Neutrophil (primary cell): ENCODE measurements at regions not wholly inside any gene's neighbourhood (a gene's known extent, or its start where the extent isn't known, plus 50 kb on each side); places are given as distances from the start of the nearest gene placed in this dataset.

Source experiments
- H3K27ac ChIP-seq: fragments of 200-600 bp; sonication (generic); 2 replicates; pipeline ENCODE4 v1.5.1; 2016; ENCODE audit warnings: mild to moderate bottlenecking, moderate library complexity
- H3K27me3 ChIP-seq: fragments of 200-600 bp; sonication (generic); 2 replicates; pipeline ENCODE4 v1.6.0; 2016; ENCODE audit warnings: mild to moderate bottlenecking
- H3K36me3 ChIP-seq: fragments of 200-600 bp; sonication (generic); 2 replicates; pipeline ENCODE4 v1.5.1; 2017
- H3K4me1 ChIP-seq, 2 experiments: fragments of 200-600 bp in 1 of 2; sonication (generic) in 1 of 2; 1 replicate in 1 of 2; 2 replicates in 1 of 2; pipeline versions ENCODE4 v1.5.1 to v1.6.1; 2013 to 2016; ENCODE audit warnings: low read depth in 1 of 2, low read length in 1 of 2, mild to moderate bottlenecking in 1 of 2, moderate library complexity in 1 of 2; ENCODE audit not compliant: control insufficient read depth in 1 of 2, insufficient read depth in 1 of 2
- H3K4me3 ChIP-seq, 2 experiments: fragments of 200-600 bp in 1 of 2; sonication (generic) in 1 of 2; 1 replicate in 1 of 2; 2 replicates in 1 of 2; pipeline ENCODE4 v1.5.1; 2013 to 2016; ENCODE audit warnings: low read depth in 1 of 2, low read length in 1 of 2, mild to moderate bottlenecking in 1 of 2, moderate library complexity in 1 of 2
- H3K9me3 ChIP-seq: fragments of 200-600 bp; sonication (generic); 2 replicates; pipeline ENCODE4 v1.5.1; 2016
- TF ChIP-seq, protein P1 (sequence below): fragments of 200-600 bp; sonication (generic); IDR thresholded peaks from 2 replicates; pipeline ENCODE4 v1.5.1; 2016; ENCODE audit warnings: antibody characterized with exemption

DNA sequence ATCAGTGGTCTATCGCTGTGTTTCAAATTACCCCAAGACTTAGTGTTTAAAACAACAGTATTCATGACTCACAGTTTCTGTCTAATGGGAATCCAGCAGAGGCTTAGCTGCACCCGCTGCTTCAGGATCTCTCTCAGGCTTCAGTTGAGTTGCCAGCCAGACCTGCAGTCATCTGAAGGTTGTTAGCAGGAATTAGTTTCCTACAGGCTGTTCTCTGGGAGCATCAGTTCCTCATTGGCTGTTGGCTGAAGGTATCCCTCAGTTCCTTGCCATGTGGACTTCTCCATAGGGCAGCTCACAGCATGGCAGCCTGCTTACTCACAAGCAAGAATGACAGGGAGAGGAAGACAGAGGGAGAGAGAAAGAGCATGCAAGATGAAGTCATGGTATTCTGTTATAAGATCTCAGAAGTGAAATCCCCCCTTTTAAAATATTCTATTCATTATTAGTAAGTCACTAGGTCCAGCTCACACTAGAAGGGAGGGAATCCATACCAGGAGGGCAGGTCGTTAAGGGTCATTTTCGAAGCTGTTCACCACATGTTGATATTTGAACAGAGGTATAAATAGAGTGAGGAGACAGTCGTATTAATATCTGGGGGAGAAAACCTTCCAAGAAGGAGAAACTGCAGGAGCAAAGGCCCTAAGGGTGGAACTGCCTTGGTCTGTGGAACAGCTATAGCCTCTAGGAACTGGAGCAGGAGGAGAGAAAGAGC is 473.9 kb upstream of the PPP2R3A start:
- Histone ChIP-seq H3K9me3 (no peaks in the 10 kb centered on the region), H3K4me1 (peaks cover 32 to 57% of the 10 kb centered on the region in 2 experiments), H3K27me3 (no peaks in the 10 kb centered on the region), H3K4me3 (no peak overlapping the region), H3K27ac (no peak overlapping the region), H3K36me3 (no peaks in the 10 kb centered on the region)
- TF ChIP-seq, protein P1, sequence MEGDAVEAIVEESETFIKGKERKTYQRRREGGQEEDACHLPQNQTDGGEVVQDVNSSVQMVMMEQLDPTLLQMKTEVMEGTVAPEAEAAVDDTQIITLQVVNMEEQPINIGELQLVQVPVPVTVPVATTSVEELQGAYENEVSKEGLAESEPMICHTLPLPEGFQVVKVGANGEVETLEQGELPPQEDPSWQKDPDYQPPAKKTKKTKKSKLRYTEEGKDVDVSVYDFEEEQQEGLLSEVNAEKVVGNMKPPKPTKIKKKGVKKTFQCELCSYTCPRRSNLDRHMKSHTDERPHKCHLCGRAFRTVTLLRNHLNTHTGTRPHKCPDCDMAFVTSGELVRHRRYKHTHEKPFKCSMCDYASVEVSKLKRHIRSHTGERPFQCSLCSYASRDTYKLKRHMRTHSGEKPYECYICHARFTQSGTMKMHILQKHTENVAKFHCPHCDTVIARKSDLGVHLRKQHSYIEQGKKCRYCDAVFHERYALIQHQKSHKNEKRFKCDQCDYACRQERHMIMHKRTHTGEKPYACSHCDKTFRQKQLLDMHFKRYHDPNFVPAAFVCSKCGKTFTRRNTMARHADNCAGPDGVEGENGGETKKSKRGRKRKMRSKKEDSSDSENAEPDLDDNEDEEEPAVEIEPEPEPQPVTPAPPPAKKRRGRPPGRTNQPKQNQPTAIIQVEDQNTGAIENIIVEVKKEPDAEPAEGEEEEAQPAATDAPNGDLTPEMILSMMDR: no peak

DNA sequence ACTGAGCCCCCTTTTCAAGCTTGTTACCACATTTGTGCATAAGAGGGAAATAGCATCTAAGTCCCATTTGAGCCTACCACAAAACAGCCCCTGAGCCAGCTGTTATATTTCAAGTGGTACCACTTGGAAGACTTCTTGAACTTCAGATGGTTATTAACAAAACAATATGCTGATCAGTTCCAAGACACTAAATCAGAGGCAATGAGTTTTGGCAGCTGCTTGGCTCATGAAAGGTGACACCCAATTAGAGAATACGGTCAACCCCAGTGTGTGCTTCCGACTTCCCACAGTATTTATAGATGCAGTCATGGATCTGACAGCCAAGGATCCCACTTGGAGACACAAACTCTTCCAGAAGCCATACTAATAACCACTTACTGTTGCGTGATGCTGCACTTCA is 469.6 kb upstream of the PPP2R3A start:
- TF ChIP-seq, protein P1: no peak
- no peak overlapping the region for H3K27ac ChIP-seq

DNA sequence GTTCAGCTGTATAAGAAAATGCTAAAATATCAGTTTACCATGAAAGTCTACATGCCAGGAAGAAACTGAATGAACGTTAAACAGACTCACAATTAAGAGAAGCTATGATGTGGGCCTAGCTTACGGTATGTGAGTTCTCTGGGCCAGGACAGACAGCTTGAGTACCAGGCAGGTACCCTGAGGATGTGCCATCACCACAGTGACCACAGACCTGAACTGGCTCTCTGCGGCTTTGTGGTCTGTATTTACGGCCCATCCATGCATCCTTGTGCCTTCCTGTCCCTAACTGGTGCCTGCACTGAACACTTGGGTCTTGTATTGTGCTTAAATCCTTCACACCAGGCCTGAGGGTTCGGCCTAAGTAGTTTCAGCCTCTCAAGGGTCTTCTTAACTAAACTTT is 467.5 kb upstream of the PPP2R3A start:
- Histone ChIP-seq H3K27ac (no peak overlapping the region), H3K4me3 (no peak overlapping the region), H3K27me3 (no peaks in the 10 kb centered on the region), H3K4me1 (peaks cover 8 to 28% of the 10 kb centered on the region in 2 experiments), H3K9me3 (no peaks in the 10 kb centered on the region), H3K36me3 (no peaks in the 10 kb centered on the region)
- TF ChIP-seq, protein P1: no peak

More for the DNA sequence above, 469.6 kb upstream of the PPP2R3A start:
- Histone ChIP-seq H3K27me3 (no peaks in the 10 kb centered on the region), H3K4me3 (no peak overlapping the region), H3K36me3 (no peaks in the 10 kb centered on the region), H3K4me1 (peaks cover 22 to 48% of the 10 kb centered on the region in 2 experiments), H3K9me3 (no peaks in the 10 kb centered on the region)

DNA sequence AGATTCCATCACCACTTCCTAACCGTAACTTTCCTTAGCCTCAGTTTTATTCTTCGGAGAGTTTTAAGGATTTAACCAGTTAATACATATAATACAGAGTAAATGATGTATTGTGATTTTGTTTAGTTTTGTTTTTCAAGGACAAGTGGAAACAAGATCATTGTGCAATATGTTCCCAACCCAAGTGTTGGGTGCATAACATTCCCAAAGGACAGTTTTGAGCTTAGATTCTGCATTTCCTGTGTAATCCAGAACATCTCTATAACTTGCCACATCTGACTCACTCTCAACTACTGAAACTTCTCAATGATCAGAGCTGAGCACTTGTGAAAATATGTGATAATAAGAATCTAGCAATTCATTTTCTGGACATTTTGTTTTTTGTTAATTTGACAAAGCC is 466.1 kb upstream of the PPP2R3A start:
- H3K36me3 ChIP-seq: no peaks in the 10 kb centered on the region
- TF ChIP-seq, protein P1: no peak
- no peak overlapping the region for H3K4me3 ChIP-seq
- H3K9me3 ChIP-seq: no peaks in the 10 kb centered on the region
- no peaks in the 10 kb centered on the region for H3K27me3 ChIP-seq
- H3K27ac ChIP-seq: no peak overlapping the region
- H3K4me1 ChIP-seq: peaks cover 8 to 23% of the 10 kb centered on the region in 2 experiments

DNA sequence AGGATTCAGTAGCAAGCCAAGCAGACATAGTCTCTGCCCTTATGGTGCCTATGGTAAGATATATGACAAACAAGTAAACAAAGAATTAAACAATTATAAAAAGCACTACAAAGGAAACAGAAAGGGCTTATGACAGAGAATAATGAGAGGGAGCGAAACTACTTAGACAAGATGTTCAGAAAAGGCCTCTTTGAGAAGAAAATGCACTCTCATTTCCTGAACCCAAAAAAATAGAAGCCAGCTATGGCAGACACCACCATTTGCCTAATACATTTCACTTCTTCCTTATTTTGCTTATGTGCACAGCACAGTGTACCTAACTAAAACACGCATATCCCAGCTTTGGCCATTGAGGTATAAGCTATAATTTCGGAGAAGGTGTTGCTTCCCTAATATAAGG is 465.5 kb upstream of the PPP2R3A start:
- Histone ChIP-seq H3K4me3 (no peak overlapping the region), H3K4me1 (peaks cover 8 to 23% of the 10 kb centered on the region in 2 experiments), H3K27me3 (no peaks in the 10 kb centered on the region), H3K36me3 (no peaks in the 10 kb centered on the region), H3K9me3 (no peaks in the 10 kb centered on the region), H3K27ac (peak overlapping the region; percentile 21)
- TF ChIP-seq, protein P1: no peak
